B cell (primary cell): ENCODE measurements at regions not wholly inside any gene's neighbourhood (a gene's known extent, or its start where the extent isn't known, plus 50 kb on each side); places are given as distances from the start of the nearest gene placed in this dataset.

ENCODE experiments used
- ATAC-seq: fragments of 200-7000 bp; cut with Tn5 transposase; one replicate; pipeline ENCODE4 v1.10.0; 2021; ENCODE audit warnings: low read depth, mild to moderate bottlenecking, moderate number of reproducible peaks, moderate library complexity
- CTCF ChIA-PET: fragments of 350-600 bp; sonication (Branson Sonifier 250); formaldehyde crosslinking; loops from one replicate; lab custom pipeline; 2021; ENCODE audit warnings: antibody characterized with exemption, inconsistent platforms; lab: Charles Lee
- POLR2A ChIA-PET: fragments of 350-600 bp; sonication (Branson Sonifier 250); formaldehyde crosslinking; loops from one replicate; lab custom pipeline; 2021; ENCODE audit warnings: antibody characterized with exemption; lab: Charles Lee
- DNase-seq: peaks from one replicate; pipeline ENCODE4 v3.0.0; 2013
- H2AFZ ChIP-seq: 2 replicates; pipeline ENCODE4 v1.6.1; 2012; ENCODE audit warnings: mild to moderate bottlenecking, low read depth, low read length; ENCODE audit not compliant: insufficient read depth, poor library complexity, severe bottlenecking
- H3K27ac ChIP-seq, 2 donors: 1 replicate in 1 of 2; 2 replicates in 1 of 2; pipeline ENCODE4 v1.5.1; 2012 to 2013; ENCODE audit warnings: low read length in 2 of 2, mild to moderate bottlenecking in 2 of 2, moderate library complexity in 1 of 2
- H3K27me3 ChIP-seq, 4 experiments: fragments of 200-600 bp in 1 of 4; sonication (generic) in 1 of 4; replicated peaks in 1 of 4; 1 replicate in 2 of 4; 2 replicates in 2 of 4; pipeline versions ENCODE4 v1.6.1 to v1.7.0; 2013 to 2016; ENCODE audit warnings: low read length in 3 of 4, mild to moderate bottlenecking in 2 of 4, mixed read lengths in 1 of 4, moderate library complexity in 1 of 4; ENCODE audit not compliant: insufficient read depth in 4 of 4, control insufficient read depth in 3 of 4; ENCODE audit errors: control extremely low read depth in 1 of 4
- H3K36me3 ChIP-seq, 2 experiments: replicated peaks in 1 of 2; 1 replicate in 1 of 2; 2 replicates in 1 of 2; pipeline versions ENCODE4 v1.6.1 to v1.7.1; 2013; ENCODE audit warnings: low read length in 1 of 2; ENCODE audit not compliant: insufficient read depth in 2 of 2, control insufficient read depth in 1 of 2; ENCODE audit errors: control extremely low read depth in 1 of 2, extremely low read depth in 1 of 2
- H3K4me1 ChIP-seq, 2 donors: fragments of 200-600 bp in 1 of 2; sonication (generic) in 1 of 2; 1 replicate in 1 of 2; 2 replicates in 1 of 2; pipeline versions ENCODE4 v1.5.1 to v1.6.1; 2013 to 2017; ENCODE audit warnings: low read length in 2 of 2; ENCODE audit not compliant: control insufficient read depth in 2 of 2, insufficient read depth in 2 of 2
- H3K4me2 ChIP-seq: replicated peaks from 2 replicates; pipeline ENCODE3; 2012; ENCODE audit warnings: mild to moderate bottlenecking, low read depth, low read length; ENCODE audit not compliant: poor library complexity, severe bottlenecking
- H3K4me3 ChIP-seq, 5 experiments: fragments of 200-600 bp in 1 of 5; sonication (generic) in 1 of 5; 1 replicate in 3 of 5; 2 replicates in 2 of 5; pipeline versions ENCODE4 v1.5.1 to v1.7.0; 2011 to 2016; ENCODE audit warnings: low read length in 4 of 5, mild to moderate bottlenecking in 4 of 5, low read depth in 2 of 5, control low read depth in 1 of 5, moderate library complexity in 1 of 5; ENCODE audit not compliant: insufficient read depth in 1 of 5; ENCODE audit errors: control extremely low read depth in 1 of 5, extremely low read depth in 1 of 5
- H3K79me2 ChIP-seq: fragments of 200-600 bp; sonication (generic); one replicate; pipeline ENCODE4 v1.6.0; 2016; ENCODE audit warnings: low read length; ENCODE audit not compliant: control insufficient read depth, insufficient read depth
- H3K9ac ChIP-seq: fragments of 200-600 bp; sonication (generic); 2 replicates; pipeline ENCODE4 v1.6.1; 2017; ENCODE audit warnings: mild to moderate bottlenecking, low read length, moderate library complexity
- H3K9me3 ChIP-seq, 3 donors: one replicate each; pipeline versions ENCODE4 v1.6.1 to v1.7.1; 2013; ENCODE audit warnings: low read length in 2 of 3; ENCODE audit not compliant: control insufficient read depth in 2 of 3, insufficient read depth in 1 of 3; ENCODE audit errors: control extremely low read depth in 1 of 3
- H4K20me1 ChIP-seq: 2 replicates; pipeline ENCODE4 v1.6.0; 2012; ENCODE audit warnings: mild to moderate bottlenecking, low read length; ENCODE audit not compliant: insufficient read depth, control insufficient read depth, poor library complexity, severe bottlenecking
- H3K27ac Mint-ChIP-seq: one replicate; pipeline ENCODE4 v1.8.0; 2021; ENCODE audit warnings: mixed read lengths
- H3K27me3 Mint-ChIP-seq: one replicate; pipeline ENCODE4 v1.8.0; 2021; ENCODE audit warnings: mixed read lengths
- H3K4me1 Mint-ChIP-seq: one replicate; pipeline ENCODE4 v1.8.0; 2021; ENCODE audit warnings: mixed read lengths
- H3K4me3 Mint-ChIP-seq: one replicate; pipeline ENCODE4 v1.8.0; 2021; ENCODE audit warnings: mixed read lengths
- H3K9me3 Mint-ChIP-seq: one replicate; pipeline ENCODE4 v1.8.0; 2022; ENCODE audit warnings: mixed read lengths; ENCODE audit not compliant: insufficient read depth
- EZH2 ChIP-seq: IDR thresholded peaks from 2 replicates; pipeline ENCODE4 v1.6.1; 2012; ENCODE audit warnings: borderline replicate concordance, low read depth, mild to moderate bottlenecking, moderate library complexity, low read length; ENCODE audit not compliant: insufficient read depth, poor library complexity, severe bottlenecking
- WGBS: methylation state at CpG from one replicate; pipeline ENCODE4 v1.1.5; 2013; ENCODE audit warnings: missing lambda C conversion rate; ENCODE audit not compliant: insufficient coverage; 5-methylcytosine and 5-hydroxymethylcytosine counted together
- intact Hi-C: fragments of 100-400 bp; cut with micrococcal nuclease; formaldehyde crosslinking; loops from one replicate; pipeline ENCODE4 v1.10.0; 2022
- TF ChIP-seq, protein P1 (sequence below): fragments of 200-600 bp; IDR thresholded peaks from one replicate; pipeline ENCODE4 v1.8.0; 2022; ENCODE audit warnings: antibody characterized with exemption, mild to moderate bottlenecking

DNA sequence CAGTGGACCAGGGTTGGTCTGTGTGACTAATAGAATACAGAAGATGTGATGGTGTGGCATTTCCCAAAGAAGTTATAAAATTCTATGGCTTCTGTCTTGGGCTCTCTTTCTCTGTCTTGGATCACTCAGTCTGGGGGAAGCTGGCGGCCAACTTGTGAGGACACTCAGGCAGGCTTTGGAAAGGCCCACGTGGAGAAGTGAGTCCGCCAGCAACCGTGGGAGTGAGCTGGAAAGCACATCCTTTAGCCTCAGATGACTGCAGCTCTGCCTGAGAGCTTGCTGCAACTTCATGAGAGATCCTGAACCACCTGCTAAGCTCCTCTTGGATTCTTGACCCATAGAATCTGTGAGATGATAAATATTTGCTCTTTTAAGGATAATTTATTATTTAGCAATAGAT lies 72.0 kb upstream of the RASGRP1 start:
- Histone ChIP-seq H2AFZ (no peak overlapping the region), H3K79me2 (no peaks in the 10 kb centered on the region), H3K4me1 (peaks cover 0 to 7% of the 10 kb centered on the region in 2 donors), H3K4me2 (no peak overlapping the region), H3K9me3 (no peaks in the 10 kb centered on the region), H4K20me1 (no peaks in the 10 kb centered on the region), H3K9ac (no peak overlapping the region), H3K36me3 (no peaks in the 10 kb centered on the region), H3K27ac (no peak overlapping the region), H3K27me3 (no peaks in the 10 kb centered on the region), H3K4me3 (no peak overlapping the region)
- Mint-ChIP-seq H3K4me3 (no peak overlapping the region), H3K4me1 (peaks cover 13% of the 10 kb centered on the region), H3K27ac (no peak overlapping the region), H3K9me3 (no peaks in the 10 kb centered on the region), H3K27me3 (no peaks in the 10 kb centered on the region)
- 96% methylated on average over 4 of the region's 4 CpGs for whole genome bisulfite sequencing
- ATAC-seq, result no peak
- TF ChIP-seq, protein P1, sequence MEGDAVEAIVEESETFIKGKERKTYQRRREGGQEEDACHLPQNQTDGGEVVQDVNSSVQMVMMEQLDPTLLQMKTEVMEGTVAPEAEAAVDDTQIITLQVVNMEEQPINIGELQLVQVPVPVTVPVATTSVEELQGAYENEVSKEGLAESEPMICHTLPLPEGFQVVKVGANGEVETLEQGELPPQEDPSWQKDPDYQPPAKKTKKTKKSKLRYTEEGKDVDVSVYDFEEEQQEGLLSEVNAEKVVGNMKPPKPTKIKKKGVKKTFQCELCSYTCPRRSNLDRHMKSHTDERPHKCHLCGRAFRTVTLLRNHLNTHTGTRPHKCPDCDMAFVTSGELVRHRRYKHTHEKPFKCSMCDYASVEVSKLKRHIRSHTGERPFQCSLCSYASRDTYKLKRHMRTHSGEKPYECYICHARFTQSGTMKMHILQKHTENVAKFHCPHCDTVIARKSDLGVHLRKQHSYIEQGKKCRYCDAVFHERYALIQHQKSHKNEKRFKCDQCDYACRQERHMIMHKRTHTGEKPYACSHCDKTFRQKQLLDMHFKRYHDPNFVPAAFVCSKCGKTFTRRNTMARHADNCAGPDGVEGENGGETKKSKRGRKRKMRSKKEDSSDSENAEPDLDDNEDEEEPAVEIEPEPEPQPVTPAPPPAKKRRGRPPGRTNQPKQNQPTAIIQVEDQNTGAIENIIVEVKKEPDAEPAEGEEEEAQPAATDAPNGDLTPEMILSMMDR, result no peak
- TF ChIP-seq EZH2, result no peak
- CTCF ChIA-PET, result interaction anchor here (0.8 kb wide), 1 partner anchor 182 kb away, joined by 3 read pairs; the partner anchor contains the start of gene FAM98B
- POLR2A ChIA-PET, result no interaction called here
- no peak for DNase-seq
- intact Hi-C loops, result loop anchor here (5.0 kb wide), 1 partner anchor 36 kb away; no protein-coding TSS in a partner anchor

DNA sequence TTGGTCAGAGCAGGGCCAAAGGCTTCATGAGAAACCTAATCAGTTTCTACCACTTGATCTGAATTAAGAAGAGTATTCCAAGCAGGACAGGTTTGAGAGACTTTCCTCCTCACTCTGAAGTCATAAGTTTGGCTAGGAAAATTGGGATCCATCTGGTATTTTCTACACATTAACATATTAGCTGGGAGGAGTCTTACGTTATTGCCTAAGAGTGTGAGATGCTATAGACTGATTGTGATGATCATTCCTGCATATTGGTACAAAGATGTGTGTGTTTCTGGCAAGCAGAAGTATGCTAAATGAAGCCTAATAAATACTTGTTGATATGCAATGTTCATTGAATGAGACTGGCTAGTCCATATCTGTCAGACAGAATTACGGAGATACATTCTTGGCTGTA lies 73.5 kb upstream of the RASGRP1 start:
- H3K4me3 ChIP-seq, result no peak overlapping the region
- no peaks in the 10 kb centered on the region for H3K36me3 ChIP-seq
- H3K9me3 ChIP-seq, result no peaks in the 10 kb centered on the region
- H3K27me3 ChIP-seq, result no peaks in the 10 kb centered on the region
- H4K20me1 ChIP-seq, result no peaks in the 10 kb centered on the region
- H3K27ac Mint-ChIP-seq, result no peak overlapping the region
- CTCF ChIA-PET, result interaction anchor here (0.7 kb wide), 1 partner anchor 44 kb away, joined by 3 read pairs; no protein-coding TSS in a partner anchor
- H3K27ac ChIP-seq, result no peak overlapping the region
- H3K27me3 Mint-ChIP-seq, result no peaks in the 10 kb centered on the region
- intact Hi-C loops, result loop anchor here (5.0 kb wide), 1 partner anchor 34 kb away; no protein-coding TSS in a partner anchor
- no peak overlapping the region for H3K9ac ChIP-seq
- POLR2A ChIA-PET, result no interaction called here
- H2AFZ ChIP-seq, result no peak overlapping the region
- WGBS, result 100% methylated on average over 1 of the region's 2 CpGs
- TF ChIP-seq, protein P1, result no peak
- TF ChIP-seq EZH2, result no peak
- H3K4me2 ChIP-seq, result no peak overlapping the region
- ATAC-seq (no peak), DNase-seq (no peak)
- H3K4me3 Mint-ChIP-seq, result no peak overlapping the region
- no peaks in the 10 kb centered on the region for H3K79me2 ChIP-seq
- peaks cover 11 to 17% of the 10 kb centered on the region in 2 donors for H3K4me1 ChIP-seq
- H3K9me3 Mint-ChIP-seq, result no peaks in the 10 kb centered on the region
- H3K4me1 Mint-ChIP-seq, result peaks cover 23% of the 10 kb centered on the region
